ENCODE measurements at regions not wholly inside any gene's neighbourhood (a gene's known extent, or its start where the extent isn't known, plus 50 kb on each side); places are given as distances from the start of the nearest gene placed in this dataset.

GRCh38 chr4:31946456-31946855 is 1226.3 kb downstream of the PCDH7 start (continued):
- TF ChIP-seq CHD7 (IDR thresholded peaks at IDR 0.05; ENCODE audit: insufficient replicate concordance, low read length) = no peak
- TF ChIP-seq RBBP5 (IDR thresholded peaks at IDR 0.05; ENCODE audit: borderline replicate concordance, low read depth, low read length) = no peak
- TF ChIP-seq GTF2F1 (IDR thresholded peaks at IDR 0.05; ENCODE audit: borderline replicate concordance, low read depth, low read length) = no peak
- TF ChIP-seq CTBP2 (IDR thresholded peaks at IDR 0.05; ENCODE audit: borderline replicate concordance, insufficient read depth, insufficient read length, low read length) = no peak
- no peak for TF ChIP-seq TEAD4 (IDR thresholded peaks at IDR 0.05; ENCODE audit: low read depth, low read length)
- no peak for TF ChIP-seq SIRT6 (IDR thresholded peaks at IDR 0.05; ENCODE audit: low read length)
- TF ChIP-seq BACH1 (IDR thresholded peaks at IDR 0.05; ENCODE audit: low read length) = no peak
- TF ChIP-seq E2F6 (IDR thresholded peaks at IDR 0.05) = no peak
- TF ChIP-seq CREB1 (IDR thresholded peaks at IDR 0.05) = no peak
- no peak for TF ChIP-seq EGR1 (IDR thresholded peaks at IDR 0.05; ENCODE audit: borderline replicate concordance, low read depth, low read length)
- TF ChIP-seq GABPA (IDR thresholded peaks at IDR 0.05; ENCODE audit: borderline replicate concordance, insufficient read depth, low read length) = no peak
- no peak for TF ChIP-seq KDM4A (IDR thresholded peaks at IDR 0.05; ENCODE audit: low read depth, low read length, severe bottlenecking)
